NCI-H345 (cell line): ENCODE measurements at regions not wholly inside any gene's neighbourhood (a gene's known extent, or its start where the extent isn't known, plus 50 kb on each side); places are given as distances from the start of the nearest gene placed in this dataset.
A peak's percentile ranks its signal among the peaks of the same experiment; 100 is the strongest.

Source experiments
- DNase-seq: peaks from one replicate; lab custom pipeline; 2025; lab: John Stamatoyannopoulos, UW

DNA sequence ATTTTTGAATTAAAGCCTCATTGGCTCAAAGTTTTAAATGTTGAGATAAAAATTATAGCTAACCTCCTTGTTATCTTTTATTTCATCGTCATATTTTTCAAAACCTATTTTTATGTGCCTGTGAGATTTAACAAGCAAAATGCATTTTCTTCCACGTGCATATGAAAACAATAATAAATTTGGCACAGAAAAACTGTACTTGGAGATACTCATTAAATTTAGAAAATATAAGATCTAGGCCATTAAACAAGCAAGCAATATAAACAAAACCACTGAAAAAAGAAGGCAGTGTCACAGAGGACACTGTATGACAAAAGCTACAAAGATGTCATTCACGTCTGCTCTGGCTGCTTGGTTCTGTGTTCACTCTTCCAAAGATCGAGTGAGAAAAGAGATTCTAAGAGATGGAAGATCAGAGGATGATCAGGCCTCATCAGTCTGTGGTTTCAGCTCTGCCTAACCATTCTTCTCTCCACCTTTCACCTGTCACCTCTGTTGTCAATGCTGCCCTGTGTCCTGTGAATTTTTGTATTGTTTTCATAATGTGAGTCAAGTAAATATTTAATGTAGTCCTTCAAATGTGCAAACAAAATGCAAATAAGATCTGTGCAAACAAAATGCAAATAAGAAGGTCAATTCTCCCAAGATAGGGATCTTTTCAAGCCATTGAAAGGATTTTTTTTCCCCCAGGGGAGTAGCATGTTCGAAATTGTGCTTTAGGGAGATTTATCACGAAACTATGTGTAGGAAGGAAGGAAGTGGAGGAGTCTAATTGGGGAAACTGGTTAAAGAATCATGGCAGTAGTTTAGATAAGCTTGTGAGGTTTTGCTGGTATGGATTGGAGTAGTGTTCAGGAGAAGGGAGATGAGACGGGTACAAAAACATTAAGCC lies 138.7 kb upstream of the RBMS1 start:
- peak; percentile 35 for DNase-seq

DNA sequence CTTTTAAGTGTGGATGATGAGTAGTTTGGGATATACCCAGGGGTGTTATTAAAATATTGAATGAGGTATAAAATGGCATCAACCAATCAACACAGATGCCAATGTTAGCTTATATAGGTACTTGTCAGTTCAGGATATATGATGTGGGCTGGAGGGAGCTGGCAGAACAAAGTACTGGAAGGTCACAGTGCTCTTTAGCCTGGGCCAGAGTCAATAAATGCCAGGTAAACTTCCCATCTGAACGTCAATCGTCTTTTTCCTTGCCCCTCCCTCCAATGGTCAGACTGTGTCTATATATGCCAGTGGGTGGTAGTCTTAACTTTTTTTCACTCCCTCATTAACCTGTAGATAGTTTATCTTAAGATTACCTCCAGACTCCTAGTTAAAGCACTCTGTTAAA lies 140.8 kb upstream of the RBMS1 start:
- DNase-seq, result no peak

DNA sequence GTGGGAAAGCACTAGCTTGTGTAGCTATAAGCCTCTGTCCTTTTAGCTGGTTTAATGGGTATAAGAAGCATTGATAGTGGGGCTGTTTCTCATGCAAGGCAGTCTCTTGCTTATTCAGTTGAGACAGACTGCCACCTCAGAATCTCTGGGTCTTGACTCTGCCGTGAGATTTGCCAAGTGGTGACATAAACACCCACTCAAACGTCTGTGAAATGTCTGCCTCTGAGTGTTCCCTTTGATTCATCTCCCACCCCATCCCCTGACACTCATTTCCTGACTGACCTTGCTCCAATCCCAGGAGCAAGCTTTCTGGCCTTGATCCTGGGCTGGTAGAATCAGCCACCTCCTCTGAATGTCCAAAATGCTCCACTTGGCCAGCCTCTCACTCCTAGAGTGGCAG lies 141.9 kb upstream of the RBMS1 start:
- no peak for DNase-seq

DNA sequence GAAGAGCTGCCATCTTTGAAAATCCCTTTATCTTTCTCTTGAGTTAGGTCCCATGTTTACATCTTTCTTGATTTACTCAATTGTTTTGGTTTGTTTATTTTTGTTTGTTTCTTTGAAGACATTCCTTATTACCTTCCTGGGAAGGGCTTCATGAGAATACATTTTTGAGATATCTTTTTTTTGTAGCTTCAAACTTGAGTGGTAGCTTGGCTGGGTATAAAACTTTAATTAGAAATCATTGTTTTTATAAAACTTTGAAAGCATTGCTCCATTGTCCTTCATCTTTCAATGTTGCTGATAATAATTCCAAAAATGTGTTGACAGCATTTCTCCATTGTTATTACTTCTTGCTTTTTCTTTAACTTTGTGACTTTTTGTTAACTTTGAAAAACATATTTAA lies 145.9 kb upstream of the RBMS1 start:
- DNase-seq, result no peak

DNA sequence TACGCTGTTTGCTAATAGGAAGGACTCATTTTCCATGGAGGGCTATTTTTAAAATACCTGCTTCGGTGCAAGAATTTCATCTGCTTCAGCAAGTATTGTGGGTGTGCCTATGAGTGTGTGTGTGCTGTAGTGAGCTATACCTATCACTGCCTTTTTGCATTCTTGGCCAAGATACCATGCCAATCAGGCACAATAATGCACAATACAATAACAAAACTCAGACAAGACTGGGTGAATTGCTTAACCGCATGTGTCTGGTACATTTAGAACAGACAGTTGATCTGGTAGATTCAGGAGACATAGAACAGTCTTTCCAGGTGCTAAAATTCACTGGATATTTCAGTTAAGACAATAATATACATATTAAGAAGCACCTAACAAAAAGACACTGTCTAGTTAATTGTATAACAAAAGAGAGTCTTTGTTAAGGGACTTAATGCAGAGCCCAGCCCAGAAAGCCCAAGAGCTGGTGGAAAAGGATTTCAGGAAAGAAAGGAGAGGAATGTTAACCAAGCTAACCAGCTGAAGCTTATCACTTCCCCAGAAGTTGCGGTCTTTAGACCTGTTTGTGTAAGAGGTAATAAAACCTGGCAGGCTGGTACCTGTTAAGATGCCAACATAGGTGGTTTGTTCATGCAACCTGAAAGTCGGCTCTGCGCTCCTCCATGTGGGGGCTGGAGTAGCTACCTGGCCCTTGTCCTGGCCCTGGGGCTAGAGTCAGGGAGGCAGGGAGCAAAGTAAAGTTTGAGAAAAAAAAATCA lies 153.3 kb upstream of the RBMS1 start:
- DNase-seq, result no peak

DNA sequence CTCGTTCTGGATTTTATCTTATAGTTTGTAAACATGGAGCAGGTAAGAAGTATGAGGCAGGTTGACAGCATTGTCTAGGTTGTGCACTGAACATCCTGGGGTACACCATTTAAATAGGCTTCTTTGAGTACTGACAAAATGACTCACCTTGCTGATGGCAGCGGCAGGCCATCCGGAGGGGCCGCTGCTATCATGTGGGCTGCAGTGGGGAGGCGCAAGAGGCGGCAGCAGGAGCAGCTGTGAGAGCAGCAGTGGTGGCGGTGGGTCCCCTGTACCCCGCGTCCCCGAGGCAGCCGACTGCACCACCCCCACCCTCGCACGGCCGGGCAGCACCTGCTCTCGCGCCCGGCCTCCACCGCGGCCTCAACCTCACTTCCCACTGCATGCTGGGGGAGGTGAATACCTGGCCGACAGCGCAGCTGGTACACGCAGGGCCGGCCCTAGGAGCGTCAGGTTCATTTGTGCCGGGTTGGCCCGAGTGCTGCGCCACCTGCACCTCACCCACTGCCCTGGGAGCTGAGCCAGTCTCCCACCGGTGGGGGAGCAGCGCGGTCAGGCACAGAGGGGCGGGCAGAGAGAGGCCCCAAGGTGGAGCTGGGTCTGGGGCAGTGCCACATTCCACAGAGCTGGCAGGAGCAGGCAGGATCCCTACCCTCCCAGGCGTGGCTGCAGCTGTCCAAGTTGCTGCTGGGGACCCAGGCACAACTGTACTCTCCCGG lies 154.5 kb upstream of the RBMS1 start:
- no peak for DNase-seq

DNA sequence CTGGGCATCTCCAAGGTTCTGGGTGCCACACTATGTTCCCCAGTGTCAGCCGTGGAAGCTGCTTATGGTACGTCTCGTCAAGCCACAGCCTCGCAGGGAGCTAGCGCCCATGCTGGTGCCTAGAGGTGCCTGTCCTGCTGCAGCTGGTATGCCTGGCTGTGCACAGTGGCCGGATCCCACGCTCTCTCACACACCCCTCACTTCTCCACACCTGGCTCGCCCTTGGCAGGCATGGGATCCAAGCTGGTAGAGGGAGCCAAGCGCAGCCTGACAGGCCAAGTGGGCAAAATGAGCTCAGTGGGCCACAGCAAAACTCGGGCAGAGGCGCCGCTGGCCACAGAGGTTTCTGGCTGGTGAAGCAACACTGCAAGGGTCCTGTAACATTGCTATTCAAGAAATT lies 156.1 kb upstream of the RBMS1 start:
- no peak for DNase-seq

DNA sequence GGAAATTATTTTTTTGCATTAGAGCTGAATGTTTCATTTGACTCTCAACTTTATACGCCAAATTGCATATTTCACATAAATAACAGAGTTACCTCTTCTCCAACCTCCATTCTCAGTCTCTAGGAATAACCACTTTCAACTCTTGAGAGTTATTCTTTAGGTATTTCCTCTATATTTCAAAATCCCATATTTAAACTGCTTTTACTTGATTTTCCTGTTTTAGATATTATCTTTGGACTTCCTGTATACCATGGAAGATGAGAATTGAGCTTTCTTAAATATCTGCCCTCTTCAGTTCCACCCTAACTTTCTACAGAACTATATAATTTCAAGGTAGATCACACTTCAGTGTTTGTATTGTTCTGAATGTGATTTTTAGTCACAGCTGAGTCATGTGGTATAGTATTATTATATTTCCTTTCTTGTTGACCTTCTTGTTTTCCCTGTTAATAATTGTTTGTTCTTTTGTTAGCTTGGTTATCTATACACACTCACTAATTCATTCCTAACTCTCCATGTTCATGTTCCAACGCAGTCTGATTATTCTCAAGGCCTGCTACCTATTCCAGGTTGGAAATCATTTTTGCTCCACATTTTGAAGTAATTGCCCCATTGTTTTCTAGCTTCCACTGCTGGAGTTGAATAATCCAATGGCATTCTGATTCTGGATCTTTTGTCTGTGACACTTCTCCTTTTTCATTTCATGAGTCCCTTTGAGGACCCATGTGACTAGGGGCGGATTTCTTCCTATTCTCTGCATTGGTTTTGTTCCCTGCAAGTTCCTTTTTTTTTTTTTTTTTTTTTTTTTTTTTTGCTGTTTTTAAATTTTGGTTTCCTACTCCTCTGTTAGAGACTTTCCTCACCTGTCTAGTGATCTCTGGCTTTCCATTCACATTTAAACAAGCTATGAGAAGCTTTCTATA lies 156.8 kb upstream of the RBMS1 start:
- DNase-seq, result no peak

DNA sequence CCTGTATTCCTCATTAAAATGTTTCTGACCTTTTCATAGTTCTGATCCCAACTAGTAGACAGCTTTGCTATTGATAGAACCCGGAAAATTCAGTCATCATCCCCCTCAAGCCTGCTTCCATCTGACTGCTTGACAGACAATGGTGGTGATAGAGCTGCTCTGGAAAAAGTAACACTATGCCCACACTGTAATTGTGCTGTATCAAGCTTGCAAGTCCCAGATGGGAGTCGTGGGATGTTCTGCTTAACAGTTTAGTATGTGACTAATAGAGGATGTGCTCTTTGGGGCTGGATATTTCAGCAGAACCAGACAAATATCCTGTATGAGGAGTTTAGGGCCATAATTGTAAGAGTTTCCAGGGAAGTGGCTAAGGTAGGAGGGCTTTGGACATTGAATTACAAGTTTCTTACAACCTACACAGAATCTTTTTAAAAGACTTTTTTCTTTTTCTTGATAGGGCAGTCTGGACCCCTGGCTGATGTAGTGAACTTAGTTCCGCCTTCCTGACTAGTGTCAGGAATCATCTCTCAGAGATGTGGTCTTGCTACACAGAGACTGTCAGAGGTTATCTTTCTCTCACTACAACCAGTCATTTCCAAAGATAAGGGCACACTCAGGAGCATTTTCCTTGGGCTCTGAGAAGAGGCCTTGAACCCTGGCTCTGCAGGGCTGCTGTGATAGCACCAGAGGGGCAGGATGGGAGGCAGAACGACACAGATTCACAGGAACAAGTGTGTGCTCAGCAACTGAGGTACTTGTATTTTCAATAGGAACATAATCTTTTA lies 158.0 kb upstream of the RBMS1 start:
- no peak for DNase-seq

DNA sequence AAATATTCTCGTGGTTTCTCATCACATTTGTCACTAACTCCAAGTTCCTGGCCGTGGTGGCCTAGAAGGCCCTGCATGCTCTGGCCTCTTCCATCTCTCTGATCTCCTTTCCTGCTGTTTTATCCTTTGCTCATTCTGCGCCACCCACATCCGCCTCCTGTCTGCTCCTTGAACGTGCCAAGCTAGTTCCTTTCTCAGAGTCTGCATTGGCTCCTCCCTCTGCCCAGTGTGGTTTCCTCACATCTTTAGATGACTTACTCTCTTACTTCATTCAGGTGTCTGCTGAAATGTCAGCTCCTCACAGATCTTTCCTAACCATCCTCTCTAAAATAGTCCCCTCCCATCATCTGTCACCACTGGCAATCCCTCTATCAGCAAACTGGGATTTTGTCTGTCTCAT lies 158.6 kb upstream of the RBMS1 start:
- no peak for DNase-seq

DNA sequence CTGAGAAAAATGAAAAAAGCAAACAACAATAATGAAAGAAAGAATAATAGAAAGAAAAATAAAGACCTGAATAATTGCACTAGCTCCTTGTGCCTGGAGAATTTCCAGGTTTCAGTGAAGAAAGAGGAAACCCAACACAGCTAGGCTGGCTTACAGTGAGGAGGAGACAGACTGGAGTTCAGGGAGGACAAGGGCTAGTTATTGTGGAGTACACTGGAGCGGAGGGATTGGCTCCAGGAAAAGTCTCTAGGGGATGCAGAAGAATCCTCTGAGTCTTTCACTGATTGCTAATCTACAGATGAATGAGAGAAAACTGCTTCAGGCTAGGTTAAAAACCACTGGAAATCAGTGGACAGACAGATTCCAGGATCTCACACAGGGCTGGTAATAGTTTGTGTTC lies 163.6 kb upstream of the RBMS1 start:
- DNase-seq, result no peak

DNA sequence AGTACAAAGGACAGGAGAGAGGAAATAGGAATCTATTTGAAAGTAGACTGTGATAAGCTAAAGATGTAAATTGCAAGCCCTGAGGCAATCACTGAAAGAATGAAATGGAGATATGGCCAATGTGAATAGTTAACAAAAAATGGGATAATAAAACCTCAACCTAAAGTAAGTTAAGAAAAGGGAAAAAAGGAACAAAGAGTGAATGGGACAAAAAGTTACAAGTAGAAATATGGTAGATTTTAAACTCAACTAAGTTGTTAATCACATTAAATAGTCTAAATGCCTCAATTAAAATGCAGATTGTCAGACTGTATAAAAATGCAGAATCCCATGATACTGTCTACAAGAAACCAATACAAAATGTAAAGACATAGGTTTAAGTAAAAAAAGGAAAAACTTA lies 165.2 kb upstream of the RBMS1 start:
- DNase-seq, result no peak

DNA sequence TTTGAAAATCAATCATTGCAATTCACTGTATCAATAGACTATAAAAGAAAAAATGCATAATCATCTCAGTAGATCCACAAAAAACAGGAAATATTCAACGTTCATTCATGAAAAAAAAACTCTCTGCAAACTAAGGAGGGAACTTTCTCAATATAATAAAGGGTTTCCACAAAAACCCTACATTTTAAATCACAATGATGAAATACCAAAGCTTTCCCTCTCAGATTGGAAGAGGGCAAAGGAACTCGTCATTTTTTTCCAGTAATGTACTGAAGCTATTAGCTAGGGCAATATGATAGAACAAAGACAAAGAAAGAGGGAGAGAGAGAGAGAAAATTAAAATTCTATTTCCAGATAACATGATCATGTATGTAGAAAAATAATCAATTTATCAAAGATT lies 167.1 kb upstream of the RBMS1 start:
- DNase-seq, result no peak

DNA sequence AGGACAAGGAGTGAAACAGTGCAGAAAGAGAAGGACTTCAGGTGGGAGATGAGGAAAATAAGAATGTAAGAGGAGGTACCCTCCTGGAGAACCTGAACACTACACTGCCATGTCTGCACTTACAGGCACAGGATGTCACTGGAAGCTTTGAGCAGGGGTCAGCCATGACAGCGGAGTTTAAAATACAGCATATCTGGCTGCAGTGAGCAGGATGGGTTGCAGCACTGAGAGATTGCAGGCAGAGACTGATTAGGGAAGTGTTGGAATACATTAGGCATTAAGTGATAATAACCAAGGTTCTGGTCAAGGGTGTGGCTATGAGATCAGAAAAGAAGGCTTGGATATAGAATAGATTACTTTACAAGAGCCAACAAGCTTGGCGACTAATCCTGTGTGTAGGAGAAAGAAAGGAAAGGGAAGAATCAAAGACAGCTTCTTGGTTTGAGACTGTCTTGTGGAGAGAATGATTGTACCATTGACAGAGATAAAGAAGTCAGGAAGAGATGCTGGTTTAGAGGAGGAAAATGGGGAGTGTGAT lies 171.1 kb upstream of the RBMS1 start:
- no peak for DNase-seq

DNA sequence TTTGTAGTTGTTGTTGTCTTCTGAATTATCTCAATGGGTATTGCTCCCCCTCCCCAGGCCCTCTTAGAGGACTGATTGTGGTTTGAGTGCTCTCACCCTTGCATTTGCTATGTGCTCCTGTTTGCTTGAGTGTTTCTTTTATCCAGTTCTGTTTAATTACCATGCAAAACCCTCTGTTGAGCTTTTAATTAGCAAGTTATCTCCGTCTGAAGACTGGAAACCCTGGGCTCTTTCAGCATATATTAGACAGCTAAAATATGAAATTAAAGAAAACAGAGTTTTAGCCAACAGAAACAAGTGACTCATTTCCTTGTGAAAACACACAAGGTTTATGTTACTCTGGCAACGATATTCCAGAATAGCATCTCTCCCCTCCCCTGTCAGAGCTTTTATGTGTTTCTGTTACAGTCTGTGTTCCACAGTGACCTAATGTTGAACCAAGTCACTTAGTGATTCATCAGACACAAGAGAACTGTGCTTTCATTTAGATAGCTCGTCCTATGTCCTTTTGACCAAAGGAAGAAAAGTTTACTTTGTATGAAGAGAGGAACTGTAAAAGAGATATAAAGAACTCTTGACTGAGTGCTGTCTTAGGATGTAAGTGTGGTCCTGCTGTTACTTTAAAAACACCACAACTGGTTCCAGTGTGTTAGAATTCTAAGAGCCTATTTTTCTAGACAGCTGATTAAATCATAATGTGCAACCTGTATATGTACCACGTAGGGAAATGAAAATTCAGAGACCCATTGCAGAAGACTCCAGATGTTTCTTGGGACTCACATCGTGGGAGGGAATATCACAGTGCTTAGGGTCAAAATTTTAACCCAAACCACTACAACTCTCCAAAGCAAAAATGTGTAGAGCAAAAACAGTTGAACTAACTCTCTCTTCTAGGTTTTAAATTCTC lies 172.8 kb upstream of the RBMS1 start:
- DNase-seq, result peak; percentile 64

DNA sequence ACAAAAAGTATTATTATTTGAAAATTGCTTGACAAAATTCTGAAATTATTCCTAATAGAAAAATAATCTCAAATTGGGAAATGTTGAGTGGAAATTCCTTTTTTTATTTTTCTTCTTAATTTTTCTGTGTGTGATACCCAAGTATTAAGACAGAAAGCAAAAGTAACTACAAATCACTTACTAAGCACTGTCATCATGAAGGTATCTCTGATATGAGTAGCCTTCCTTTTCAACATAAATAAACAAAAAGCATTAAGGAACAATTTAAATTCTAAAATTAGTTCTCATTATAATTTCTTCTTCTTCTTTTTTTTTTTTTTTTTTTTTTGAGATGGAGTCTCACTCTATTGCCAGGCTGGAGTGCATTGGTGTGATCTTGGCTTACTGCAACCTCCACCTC lies 174.2 kb upstream of the RBMS1 start:
- DNase-seq, result no peak

DNA sequence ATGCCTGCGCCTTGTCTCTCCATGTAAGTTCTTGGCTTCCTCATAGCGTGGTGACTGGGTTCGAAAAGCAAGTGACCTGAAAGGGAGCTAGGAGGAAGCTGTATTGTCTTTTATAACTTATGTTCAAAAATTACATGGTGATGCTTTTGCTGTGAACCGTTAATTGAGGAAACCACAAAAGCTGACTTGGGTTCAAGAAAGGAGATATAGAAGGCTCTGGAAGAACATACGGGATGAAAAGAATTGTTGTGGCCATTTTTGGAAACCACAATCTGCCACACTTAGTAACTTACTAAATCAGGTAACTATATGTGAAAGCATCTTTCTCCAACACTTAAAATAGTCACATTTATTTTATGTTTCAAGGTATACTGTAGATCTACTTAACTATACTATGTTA lies 177.0 kb upstream of the RBMS1 start:
- no peak for DNase-seq

DNA sequence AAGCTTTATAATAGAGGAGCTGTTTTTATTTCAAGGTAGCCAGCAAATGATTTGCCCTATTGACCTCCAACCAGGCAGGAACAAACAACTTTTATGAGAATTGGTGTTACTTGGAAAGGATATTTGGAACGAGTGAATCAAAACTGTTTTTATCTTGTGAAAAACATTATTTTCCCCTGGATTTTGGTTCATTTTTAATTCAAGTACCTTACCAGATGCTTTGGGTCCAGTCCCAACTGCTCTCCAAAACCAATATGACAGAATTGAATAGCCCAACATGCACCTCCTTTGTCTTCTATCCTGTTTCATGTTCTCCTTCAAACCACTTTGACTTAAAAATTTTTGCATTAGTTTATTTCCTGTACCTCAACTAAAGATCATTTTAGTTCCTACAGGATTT lies 178.6 kb upstream of the RBMS1 start:
- no peak for DNase-seq

DNA sequence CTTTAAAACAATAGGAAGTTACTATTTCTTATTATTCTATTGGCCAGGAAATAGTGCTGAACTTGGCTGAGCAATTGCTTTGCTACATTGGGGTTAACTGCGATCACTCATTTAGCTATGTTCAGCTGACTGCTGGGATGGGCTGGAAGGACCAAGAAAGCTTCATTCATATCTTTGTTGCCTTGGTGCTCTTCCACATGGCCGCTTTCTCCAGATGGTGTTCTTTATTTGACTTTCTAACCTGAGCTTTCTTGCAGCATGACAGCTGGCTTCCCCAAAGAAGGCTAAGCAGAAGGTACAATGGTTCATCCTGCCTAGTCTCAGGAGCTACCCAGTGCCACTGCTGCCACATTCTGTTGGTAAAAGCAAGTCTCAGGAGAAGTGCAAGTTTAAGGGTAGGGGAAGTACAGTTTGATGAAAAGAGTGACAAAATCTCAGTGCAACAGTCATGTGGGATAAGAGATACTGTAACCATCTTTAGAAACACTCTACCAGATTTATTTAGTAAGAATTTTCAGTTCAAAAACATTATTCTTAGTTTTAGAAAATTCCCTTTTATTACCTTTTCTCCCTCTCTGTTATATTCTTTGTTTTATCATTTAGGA lies 180.6 kb upstream of the RBMS1 start:
- DNase-seq, result no peak
